GM12872 (cell line): ENCODE measurements at regions not wholly inside any gene's neighbourhood (a gene's known extent, or its start where the extent isn't known, plus 50 kb on each side); places are given as distances from the start of the nearest gene placed in this dataset.

ENCODE experiments used
- TF ChIP-seq, protein P1 (sequence below): IDR thresholded peaks from 3 replicates; pipeline ENCODE4 v1.5.1; 2011; ENCODE audit warnings: low read depth, mild to moderate bottlenecking, low read length, moderate library complexity; ENCODE audit not compliant: insufficient read depth

DNA sequence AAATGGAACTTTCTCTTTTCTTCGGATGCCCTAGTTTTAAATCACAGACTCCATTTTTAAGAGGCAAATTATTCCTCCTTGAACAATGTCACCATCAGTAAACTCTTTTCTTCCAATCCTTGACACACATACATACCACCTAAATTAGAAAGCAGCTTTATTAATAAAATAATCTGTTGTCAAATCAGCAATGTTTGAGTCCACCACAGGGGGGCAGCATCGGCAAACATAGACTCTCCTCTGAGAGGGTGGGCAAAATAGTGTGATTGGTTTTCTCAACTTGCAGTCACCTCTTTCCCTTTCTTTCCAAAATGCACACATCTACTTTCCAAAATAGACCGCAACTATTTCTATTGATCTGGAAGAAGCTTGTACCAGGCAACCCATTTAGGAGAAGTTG is 438.4 kb upstream of the OR4E1 start:
- TF ChIP-seq, protein P1, sequence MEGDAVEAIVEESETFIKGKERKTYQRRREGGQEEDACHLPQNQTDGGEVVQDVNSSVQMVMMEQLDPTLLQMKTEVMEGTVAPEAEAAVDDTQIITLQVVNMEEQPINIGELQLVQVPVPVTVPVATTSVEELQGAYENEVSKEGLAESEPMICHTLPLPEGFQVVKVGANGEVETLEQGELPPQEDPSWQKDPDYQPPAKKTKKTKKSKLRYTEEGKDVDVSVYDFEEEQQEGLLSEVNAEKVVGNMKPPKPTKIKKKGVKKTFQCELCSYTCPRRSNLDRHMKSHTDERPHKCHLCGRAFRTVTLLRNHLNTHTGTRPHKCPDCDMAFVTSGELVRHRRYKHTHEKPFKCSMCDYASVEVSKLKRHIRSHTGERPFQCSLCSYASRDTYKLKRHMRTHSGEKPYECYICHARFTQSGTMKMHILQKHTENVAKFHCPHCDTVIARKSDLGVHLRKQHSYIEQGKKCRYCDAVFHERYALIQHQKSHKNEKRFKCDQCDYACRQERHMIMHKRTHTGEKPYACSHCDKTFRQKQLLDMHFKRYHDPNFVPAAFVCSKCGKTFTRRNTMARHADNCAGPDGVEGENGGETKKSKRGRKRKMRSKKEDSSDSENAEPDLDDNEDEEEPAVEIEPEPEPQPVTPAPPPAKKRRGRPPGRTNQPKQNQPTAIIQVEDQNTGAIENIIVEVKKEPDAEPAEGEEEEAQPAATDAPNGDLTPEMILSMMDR: peak; percentile 69; the same call in 2 of the 3 replicates

DNA sequence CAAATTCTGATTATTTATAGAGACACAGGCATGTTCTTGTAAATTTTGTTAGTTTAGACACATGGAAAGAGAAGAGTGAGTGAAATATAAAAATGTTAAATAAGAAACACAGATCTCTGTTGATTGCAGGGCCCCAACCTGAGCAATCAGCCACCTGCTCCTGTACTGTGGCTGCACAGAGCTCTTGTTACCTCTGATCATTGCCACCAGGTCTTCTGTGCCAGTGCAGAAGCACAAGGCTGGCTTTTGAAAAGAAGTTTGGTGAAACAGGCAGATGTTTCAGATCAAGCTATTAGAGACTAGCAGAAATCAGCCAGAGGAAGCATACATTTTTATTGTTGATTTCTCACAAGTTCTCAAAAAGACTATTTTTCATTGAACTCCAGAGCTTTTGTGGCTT is 434.1 kb upstream of the OR4E1 start:
- TF ChIP-seq, protein P1: no peak

GRCh38 chr14:22106700-22107697 is 433.4 kb upstream of the OR4E1 start:
- TF ChIP-seq, protein P1: no peak

DNA sequence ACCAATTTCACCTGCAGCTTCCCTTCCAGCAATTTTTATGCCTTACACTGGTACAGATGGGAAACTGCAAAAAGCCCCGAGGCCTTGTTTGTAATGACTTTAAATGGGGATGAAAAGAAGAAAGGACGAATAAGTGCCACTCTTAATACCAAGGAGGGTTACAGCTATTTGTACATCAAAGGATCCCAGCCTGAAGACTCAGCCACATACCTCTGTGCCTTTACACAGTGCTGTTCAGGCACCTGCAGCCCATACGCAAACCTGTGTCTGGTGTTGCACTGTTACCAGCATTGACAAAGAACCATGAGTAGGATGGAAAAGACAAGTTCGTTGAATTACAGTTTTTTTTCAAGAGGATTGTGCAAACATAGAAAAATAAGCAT is 432.0 kb upstream of the OR4E1 start:
- TF ChIP-seq, protein P1: no peak

DNA sequence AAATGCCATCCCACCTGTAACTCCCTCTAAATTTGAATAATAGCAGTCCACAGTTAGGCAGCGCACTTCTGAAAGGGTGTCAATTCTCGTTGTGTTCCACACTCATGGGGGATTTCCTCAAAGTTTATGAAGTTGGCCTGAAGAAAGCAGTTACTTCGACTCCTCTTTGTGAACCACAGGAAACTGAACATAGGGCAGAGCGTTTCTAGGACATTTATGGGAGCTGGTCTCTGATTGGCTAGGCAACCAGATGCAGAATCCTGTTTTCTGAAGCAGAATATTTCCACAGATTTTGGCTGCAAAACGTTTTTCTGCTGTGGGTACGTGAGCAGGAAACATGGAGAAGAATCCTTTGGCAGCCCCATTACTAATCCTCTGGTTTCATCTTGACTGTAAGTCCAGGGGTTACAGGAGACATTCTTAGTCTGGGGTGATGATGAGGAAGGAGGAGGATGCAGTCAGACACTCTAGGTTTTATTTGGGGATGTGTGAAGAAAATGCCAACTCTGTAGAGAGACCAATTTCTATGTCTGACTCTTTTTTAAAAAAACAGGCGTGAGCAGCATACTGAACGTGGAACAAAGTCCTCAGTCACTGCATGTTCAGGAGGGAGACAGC is 431.5 kb upstream of the OR4E1 start:
- TF ChIP-seq, protein P1: no peak

GRCh38 chr14:22099942-22100763 is 426.5 kb upstream of the OR4E1 start:
- TF ChIP-seq, protein P1: peak; percentile 76

- TF ChIP-seq, protein P1: no peak
Measured at GRCh38 chr14:22098435-22098834, 424.8 kb upstream of the OR4E1 start.
